ENCODE measurements at regions not wholly inside any gene's neighbourhood (a gene's known extent, or its start where the extent isn't known, plus 50 kb on each side); places are given as distances from the start of the nearest gene placed in this dataset.
A peak's percentile ranks its signal among the peaks of the same experiment; 100 is the strongest.
"Not testable (repeated sequence)": the region's sequence is repeated elsewhere in the genome, so short reads cannot be mapped to it uniquely, and the experiment has no call there.

- no peak for DNase-seq (ENCODE audit: low spot score)
Measured at GRCh38 chr6:43887906-43888683, 118.1 kb downstream of the VEGFA start.

GRCh38 chr6:43887340-43887858, 117.4 kb downstream of the VEGFA start:
- DNase-seq (ENCODE audit: low spot score): peak; percentile 34

GRCh38 chr6:43886717-43887339, 116.8 kb downstream of the VEGFA start:
- no peak for DNase-seq (ENCODE audit: low spot score)

- no peak for DNase-seq (ENCODE audit: low spot score)
Measured at GRCh38 chr6:43886067-43886461, 116.1 kb downstream of the VEGFA start.

- no peak for DNase-seq (ENCODE audit: low spot score)
Measured at GRCh38 chr6:43885399-43886066, 115.5 kb downstream of the VEGFA start.

GRCh38 chr6:43884652-43885022, 114.6 kb downstream of the VEGFA start:
- no peak for DNase-seq (ENCODE audit: low spot score)

GRCh38 chr6:43883847-43884651, 114.0 kb downstream of the VEGFA start:
- DNase-seq (ENCODE audit: low spot score): no peak

- DNase-seq (ENCODE audit: low spot score): not testable (repeated sequence)
Measured at GRCh38 chr6:43882690-43883448, 112.9 kb downstream of the VEGFA start.

- no peak for DNase-seq (ENCODE audit: low spot score)
Measured at GRCh38 chr6:43880236-43881137, 110.5 kb downstream of the VEGFA start.

GRCh38 chr6:43879722-43880121, 109.7 kb downstream of the VEGFA start:
- DNase-seq (ENCODE audit: low spot score): no peak

- peak; percentile 57 for DNase-seq (ENCODE audit: low spot score)
Measured at GRCh38 chr6:43878823-43879495, 108.9 kb downstream of the VEGFA start.

- no peak for DNase-seq (ENCODE audit: low spot score)
Measured at GRCh38 chr6:43878127-43878634, 108.2 kb downstream of the VEGFA start.

- no peak for DNase-seq (ENCODE audit: low spot score)
Measured at GRCh38 chr6:43877463-43878126, 107.6 kb downstream of the VEGFA start.

GRCh38 chr6:43877036-43877435, 107.0 kb downstream of the VEGFA start:
- no peak for DNase-seq (ENCODE audit: low spot score)

GRCh38 chr6:43876602-43877001, 106.6 kb downstream of the VEGFA start:
- DNase-seq (ENCODE audit: low spot score): no peak

- no peak for DNase-seq (ENCODE audit: low spot score)
Measured at GRCh38 chr6:43875849-43876572, 106.0 kb downstream of the VEGFA start.

GRCh38 chr6:43874814-43875590, 105.0 kb downstream of the VEGFA start:
- DNase-seq (ENCODE audit: low spot score): no peak

Data from HT-29 (cell line).